ENCODE measurements at regions not wholly inside any gene's neighbourhood (a gene's known extent, or its start where the extent isn't known, plus 50 kb on each side); places are given as distances from the start of the nearest gene placed in this dataset.

DNA sequence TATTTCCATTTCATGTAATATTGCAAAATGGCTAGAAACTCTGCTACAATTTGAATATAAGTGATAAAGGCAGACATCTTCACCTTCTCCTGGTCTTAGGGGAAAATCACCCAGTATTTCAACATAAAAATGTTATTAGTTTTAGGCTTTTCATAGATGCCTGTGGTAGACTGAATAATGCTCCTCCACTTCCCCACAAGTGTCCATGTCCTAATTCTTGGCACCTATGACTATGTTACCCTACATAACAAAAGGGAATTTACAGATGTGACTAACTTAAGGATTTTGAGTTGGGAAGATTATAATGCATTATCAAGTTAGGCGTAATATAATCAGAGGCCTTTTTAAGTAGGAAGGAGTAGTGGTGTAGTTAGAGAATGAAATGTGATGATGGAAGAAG, 196.4 kb downstream of the TMTC3 start:
- TF ChIP-seq ZNF10 (tag by site-specific recombination; IDR thresholded peaks at IDR 0.05) (no peak), ZNF311 (tag by site-specific recombination; IDR thresholded peaks at IDR 0.05; ENCODE audit: borderline replicate concordance) (no peak), ZNF155 (tag by site-specific recombination; IDR thresholded peaks at IDR 0.05) (no peak), GLI4 (tag by site-specific recombination; IDR thresholded peaks at IDR 0.05) (no peak), MYNN (tag by site-specific recombination; IDR thresholded peaks at IDR 0.05; ENCODE audit: borderline replicate concordance) (no peak)
- TF ChIP-seq, protein P1, sequence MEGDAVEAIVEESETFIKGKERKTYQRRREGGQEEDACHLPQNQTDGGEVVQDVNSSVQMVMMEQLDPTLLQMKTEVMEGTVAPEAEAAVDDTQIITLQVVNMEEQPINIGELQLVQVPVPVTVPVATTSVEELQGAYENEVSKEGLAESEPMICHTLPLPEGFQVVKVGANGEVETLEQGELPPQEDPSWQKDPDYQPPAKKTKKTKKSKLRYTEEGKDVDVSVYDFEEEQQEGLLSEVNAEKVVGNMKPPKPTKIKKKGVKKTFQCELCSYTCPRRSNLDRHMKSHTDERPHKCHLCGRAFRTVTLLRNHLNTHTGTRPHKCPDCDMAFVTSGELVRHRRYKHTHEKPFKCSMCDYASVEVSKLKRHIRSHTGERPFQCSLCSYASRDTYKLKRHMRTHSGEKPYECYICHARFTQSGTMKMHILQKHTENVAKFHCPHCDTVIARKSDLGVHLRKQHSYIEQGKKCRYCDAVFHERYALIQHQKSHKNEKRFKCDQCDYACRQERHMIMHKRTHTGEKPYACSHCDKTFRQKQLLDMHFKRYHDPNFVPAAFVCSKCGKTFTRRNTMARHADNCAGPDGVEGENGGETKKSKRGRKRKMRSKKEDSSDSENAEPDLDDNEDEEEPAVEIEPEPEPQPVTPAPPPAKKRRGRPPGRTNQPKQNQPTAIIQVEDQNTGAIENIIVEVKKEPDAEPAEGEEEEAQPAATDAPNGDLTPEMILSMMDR (tag by site-specific recombination; IDR thresholded peaks at IDR 0.05), result no peak
